HG02970 (cell line): ENCODE measurements at regions not wholly inside any gene's neighbourhood (a gene's known extent, or its start where the extent isn't known, plus 50 kb on each side); places are given as distances from the start of the nearest gene placed in this dataset.
"Not testable (repeated sequence)": the region's sequence is repeated elsewhere in the genome, so short reads cannot be mapped to it uniquely, and the experiment has no call there.

Experiments used
- ATAC-seq: cut with Tn5 transposase; IDR thresholded peaks from one replicate; pipeline ENCODE4 v1.9.1; 2021; ENCODE audit warnings: mild to moderate bottlenecking, moderate library complexity, moderate number of reproducible peaks; ENCODE audit not compliant: unreplicated experiment, low FRiP score

DNA sequence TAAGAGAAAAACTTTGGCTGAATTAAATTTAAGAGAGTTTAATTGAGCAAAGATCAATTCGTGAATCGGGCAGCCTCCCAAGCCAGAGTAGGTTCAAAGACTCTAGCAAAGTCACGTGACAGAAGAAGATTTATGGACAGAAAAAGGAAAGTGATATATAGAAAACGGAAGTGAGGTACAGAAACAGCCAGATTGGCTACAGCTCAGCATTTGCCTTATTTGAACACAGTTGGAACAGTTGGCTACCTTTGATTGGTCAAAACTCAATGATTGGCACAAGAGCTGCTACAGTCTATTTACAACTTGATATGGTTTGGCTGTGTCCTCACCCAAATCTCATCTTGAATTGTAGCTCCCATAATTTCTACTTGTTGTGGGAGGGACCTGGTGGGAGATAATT, 102.6 kb downstream of the PLG start:
- ATAC-seq = no peak

DNA sequence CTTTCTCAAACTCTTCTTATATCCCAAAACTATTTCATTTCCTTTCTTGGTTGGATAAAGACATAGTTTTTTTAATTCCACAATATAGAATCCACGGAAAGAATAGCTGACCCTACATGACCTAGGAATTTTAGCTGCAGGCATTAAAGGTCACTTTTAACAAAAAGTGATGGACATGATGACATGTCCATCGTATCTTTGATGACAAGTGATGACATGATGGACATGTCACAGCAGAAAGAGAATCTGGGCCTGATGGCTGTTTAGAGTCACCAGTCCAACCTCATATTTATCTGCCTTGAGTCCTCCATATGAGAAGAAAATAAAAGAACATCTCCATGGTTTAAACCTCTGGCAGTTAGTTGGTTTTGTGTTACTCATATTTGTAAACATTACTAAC, 106.2 kb downstream of the PLG start:
- ATAC-seq = no peak

DNA sequence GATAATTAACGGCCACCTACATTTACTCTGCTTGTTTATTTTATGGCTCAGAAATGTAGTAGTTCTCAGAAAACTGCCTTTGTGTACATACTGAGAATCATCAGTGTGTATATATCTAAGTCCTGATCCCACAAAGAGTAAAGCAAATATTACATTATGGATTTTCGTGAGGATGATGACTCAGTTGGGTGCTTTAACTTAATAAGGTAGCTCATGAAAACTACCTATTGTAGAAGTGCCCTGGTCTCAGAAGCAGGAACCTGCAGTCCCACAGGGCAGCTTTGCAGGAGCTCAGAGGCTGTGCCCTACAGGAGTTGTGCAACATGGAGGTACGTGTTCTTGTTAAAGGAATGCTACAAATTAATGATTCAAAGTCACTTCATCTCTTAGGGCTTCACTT, 108.2 kb downstream of the PLG start:
- ATAC-seq = no peak

DNA sequence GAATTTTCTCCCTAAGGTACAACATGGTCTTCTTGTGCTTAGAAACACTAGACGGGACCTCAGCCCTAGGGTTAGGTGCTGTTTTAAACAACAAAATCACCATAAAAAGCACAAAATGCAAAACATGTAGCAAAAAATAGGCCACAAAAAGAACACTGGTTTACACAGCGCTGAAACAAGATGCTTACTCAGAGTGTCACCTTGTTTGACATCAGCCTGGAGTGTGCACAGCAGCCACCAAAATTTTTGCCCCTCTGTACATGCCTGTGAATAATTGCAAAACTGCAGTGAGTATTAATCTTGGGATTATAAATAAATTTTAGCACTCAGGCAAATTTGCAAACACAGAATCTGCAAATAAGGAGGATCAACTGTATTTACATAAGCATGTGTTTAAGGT, 110.1 kb downstream of the PLG start:
- no peak for ATAC-seq

DNA sequence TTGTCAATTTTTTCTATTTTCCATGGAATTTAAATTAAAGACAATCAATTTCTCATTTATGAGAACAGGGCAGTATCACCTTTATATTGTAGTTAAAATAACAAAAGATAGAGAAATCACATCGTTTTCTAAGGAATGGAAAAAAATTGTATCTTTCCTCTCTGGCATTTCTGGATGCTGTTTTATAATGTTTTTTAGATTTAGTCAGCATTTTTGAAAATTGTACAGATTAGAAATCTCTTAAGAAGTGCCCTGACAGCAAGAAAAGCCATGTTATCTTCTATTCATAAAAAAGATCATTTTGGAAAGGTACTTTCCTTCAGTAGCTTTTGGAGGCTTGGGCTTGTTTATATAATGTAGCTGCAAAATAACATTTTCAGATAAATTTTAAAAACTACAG, 116.9 kb downstream of the PLG start:
- ATAC-seq = no peak

DNA sequence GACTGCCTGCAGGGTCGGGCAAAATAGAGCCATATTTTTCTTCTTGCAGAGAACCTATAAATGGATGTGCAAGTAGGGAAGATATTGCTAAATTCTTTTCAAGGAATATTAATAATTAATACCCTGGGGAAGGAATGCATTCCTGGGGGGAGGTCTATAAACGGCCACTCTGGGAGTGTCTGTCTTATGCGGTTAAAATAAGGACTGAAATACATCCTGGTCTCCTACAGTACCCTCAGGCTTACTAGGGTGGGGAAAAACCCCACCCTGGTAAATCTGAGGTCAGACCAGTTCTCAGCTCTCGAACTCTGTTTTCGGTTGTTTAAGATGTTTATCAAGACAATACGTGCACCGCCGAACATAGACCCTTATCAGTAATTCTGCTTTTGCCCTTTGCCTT, 118.6 kb downstream of the PLG start:
- ATAC-seq = not testable (repeated sequence)

DNA sequence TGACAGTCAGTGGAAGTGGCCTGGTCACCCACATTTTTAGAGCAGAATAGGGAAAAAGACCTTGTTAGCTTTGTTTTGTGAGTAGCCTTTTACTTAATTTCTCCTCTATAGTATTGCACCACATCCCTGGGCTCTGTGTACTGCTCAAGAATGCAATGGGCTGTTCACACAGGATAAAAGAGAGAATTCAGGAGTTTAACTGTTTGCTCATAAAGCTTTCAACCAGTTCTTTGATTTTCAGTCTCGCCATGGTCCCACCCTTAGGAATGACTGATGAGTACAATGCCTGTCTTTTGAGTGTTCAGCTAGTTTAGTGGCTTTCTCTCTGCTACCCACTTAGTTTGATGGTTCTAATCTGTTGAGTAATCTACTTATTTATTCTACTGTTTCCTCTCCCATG, 129.7 kb downstream of the PLG start:
- no peak for ATAC-seq

DNA sequence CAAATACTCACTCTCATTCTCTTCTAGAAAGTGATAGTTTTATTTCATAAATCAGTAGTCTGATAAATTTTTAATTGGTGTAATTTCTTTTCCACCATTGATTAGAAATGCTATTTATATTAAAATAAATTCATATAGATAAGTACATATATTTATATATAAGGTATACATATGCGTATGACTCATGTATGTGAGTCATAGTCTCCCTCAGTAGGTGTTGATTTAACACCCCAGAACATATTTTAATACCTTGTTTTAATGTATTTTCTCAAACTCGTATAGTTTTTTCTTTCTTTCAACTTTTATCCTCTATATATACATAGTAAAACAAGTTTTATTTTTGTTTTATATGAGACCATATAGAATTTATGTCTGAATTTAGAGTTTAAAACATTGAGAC, 130.4 kb downstream of the PLG start:
- ATAC-seq = no peak

DNA sequence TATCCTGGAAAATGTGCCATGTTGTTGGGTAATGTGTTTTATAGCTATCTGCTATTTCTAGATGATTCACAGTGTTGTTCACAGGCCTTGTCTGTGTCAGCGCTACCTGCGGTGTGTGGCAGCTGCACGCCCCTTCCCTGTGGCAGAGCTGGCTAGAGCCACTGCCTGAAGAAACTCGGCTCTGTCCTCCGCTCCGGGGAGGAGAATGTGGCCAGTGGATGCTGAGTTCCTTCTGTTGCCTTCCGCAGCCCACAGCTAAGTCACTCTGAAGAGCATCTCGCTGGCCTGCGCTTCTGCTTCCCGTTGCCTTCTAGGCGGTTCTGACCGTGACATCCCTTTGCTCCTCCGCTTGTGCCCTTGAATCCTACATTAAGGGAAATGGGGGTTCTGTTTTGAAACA, 135.1 kb downstream of the PLG start:
- ATAC-seq = no peak

DNA sequence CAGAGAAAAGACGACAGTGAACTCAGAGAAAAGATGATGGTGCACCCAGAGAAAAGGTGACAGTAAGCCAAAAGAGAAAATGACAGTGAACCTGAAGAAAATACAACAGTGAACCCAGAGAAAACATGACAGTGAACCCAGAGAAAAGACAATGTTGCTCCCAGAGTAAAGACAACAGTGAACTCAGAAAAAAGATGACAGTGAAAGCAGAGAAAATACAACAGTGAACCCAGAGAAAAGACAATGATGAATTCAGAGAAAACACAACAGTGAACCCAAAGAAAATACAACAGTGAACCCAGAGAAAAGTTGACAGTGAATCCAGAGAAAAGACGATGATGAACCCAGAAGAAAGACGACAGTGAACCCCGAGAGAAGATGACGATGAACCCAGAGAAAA, 140.5 kb upstream of the MAP3K4 start:
- ATAC-seq = no peak

DNA sequence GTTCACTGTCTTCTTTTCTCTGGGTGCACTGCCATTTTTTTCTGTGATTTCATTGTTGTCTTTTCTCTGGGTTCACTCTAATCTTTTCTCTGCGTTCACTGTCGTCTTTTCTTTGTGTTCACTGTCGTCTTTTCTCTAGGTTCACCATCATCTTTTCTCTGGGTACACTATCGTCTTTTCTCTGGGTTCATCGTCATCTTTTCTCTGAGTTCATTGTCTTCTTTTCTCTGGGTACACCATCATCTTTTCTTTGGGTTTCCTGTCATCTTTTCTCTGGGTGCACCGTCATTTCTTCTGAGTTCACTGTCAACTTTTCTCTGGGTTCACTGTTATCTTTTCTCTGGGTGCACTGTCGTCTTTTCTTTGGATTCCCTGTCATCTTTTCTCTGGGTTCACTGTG, 137.6 kb upstream of the MAP3K4 start:
- no peak for ATAC-seq

DNA sequence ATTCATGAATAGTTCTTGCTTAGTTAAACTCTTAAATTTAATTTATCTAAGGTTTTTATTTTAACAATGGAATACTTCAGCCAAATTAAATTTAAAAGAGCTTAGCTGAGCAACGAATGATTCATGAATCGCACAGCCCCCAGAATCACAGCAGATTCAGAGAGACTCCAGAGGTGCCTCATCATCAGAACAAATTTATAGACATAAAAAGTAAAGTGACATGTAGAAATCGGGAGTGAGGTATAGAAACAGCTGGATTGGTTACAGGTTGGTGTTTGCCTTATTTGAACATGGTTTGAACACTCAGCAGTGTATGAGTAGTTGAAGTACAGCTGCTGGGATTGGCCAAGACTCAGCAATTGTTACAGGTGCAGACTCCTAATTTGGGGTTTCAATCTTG, 132.7 kb upstream of the MAP3K4 start:
- no peak for ATAC-seq

DNA sequence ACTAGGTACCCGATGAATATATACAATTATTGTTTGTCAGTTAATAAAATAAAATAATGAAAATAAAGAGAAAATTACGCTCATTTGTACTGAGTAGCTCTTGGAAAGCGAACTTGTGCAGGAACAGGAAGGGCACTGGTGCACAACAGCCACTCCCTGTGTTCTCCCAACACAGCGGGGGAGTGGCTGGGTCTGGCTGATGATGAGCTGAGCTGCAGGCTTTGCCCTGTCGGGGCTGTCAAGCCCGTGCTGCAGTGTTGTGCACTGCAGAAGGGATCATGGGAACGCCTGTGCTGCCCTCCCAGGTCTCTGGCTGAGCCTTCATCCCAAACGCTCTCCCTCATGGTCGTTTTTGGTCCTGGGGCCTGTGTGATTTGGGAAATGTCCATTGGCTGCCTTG, 131.7 kb upstream of the MAP3K4 start:
- no peak for ATAC-seq

DNA sequence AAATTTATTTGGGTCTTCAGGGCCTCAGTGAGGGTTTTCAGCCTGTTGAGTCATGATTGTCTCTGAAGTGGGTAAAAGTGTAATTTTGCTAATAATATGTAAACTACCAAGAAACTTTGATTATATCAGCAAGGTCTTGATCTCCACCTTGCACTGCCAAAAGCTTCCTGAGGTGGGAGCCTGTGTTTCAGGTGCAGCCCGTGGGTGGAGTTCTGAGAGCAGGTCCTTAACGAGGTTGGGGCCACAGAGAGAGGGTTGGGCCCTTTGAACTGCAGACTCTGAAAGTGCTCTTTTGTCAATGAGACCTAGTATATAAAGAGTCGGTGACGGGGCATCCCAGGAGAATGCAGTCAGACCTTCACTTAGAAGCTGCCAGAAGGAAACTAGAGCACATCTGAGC, 129.7 kb upstream of the MAP3K4 start:
- ATAC-seq = no peak

DNA sequence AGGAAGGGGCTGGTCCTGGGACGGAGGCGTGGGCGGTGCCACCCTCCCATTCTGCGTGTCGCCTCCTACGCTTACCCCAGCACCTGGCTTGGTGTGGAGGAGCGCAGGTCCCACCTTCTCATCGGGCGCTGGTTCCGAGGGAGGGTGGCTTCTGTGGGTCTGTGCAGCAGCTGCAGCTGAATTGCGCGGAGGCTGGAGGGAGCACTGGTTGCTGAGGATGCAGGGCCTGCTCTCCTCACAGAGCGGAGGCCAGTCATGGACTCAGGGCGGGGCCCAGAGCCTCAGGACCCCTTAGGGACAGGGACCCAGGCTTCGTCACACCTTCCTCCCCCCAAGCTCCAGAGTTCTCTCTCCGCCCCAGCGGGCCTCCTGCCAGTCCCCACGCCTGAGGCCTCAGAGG, 127.8 kb upstream of the MAP3K4 start:
- ATAC-seq = no peak

DNA sequence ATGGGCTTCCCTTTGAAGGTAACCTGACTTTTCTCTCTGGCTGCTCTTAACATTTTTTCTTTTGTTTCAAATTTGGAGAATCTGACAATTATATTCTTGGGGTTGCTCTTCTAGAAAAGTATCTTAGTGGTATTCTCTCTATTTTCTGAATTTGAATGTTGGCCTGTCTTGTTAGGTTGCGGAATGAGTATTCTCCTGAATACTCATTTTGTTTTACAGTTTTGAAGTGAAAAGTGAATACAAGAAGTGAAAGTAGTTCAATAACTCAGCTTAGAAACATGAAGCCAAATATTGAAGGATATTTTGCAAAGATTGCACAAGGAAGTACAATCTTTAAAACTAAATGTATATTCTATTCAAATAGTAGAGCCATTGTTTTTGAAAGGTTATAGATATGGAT, 120.2 kb upstream of the MAP3K4 start:
- ATAC-seq = no peak

DNA sequence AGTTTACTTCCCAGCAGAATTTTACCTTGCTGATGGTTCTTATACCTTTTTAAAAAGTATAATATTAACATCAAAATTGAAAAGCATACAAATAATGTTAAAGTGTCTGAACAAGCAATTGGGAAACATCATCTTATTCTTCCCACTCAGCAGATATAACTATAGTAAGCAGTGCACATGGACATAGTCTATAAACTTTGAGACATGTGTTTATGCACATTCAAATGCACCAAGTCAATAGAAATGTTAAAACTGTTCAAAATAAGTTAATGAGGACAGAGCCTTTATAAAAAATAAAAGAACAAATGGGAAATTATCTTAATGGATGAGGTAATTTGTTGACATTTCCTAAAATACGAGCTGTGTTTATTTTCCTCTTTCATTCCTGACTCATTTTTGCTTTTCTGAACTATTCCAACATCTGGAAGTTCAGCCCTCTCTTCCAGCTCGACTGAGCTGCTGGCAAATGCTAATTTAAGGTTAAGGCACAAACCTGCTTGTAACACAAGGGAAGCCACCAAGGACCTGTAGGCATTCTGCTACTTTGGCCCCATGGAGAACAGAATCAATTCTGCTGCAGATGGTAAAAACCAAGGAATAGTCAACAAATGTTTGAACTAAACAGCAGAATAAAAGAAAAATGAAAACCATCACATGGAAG, 110.3 kb upstream of the MAP3K4 start:
- ATAC-seq = no peak

DNA sequence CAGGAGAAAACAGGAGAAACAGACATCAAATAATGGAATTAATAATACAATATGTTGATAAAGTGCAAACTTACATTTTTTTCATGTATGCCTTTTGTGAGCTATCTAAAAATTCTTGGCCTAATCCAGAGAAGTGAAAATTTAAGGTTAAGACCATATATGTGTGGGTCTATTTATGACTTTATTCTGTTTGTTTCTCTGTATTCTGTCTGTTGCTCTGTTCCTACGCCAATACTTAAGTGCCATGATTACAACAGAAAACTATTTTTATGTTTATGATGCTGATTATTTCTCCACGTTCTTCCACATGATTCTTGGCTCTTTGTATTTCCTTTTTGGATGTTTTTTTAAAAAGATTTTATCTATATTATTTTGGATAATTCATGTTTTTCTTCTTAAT, 109.6 kb upstream of the MAP3K4 start:
- ATAC-seq = no peak

DNA sequence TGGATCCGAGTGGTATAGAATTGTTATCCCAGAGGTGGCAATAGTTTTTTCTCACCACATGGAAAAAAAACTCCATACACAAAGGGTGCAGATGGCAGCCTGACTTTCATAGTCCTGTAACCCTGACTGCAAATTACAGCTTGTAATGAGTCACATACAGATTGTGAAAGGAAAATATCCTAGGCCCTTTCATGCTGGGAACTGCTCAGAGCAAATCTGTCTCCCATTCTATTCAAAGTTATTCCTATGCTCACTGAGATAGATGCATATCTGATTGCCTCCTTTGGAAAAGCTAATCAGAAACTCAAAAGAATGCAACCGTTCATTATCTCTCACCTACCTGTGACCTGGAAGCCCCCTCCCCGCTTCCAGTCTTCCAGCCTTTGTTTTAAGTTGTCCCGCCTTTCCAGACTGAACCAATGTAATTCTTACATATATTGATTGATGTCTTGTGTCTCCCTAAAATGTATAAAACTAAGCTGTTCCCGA, 108.7 kb upstream of the MAP3K4 start:
- ATAC-seq = no peak

DNA sequence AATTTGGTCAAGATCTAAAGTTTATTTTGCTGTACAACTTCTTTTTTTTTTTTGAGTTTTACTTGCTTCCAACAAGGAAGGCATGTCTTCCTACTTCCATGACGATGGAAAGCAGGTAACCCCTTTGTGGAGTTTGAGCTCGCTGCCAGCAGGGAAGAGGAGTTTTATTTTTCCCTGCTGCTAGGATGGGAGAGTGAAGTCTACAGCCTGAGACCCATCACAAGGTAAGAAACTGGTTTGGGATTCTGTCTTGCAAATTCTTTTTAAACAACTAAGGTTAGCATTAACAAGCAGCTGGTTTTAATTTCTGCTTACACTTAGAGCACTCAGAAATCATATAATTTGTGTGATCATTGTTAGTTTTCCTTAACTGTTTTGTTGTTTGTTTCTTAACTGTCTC, 108.0 kb upstream of the MAP3K4 start:
- no peak for ATAC-seq

DNA sequence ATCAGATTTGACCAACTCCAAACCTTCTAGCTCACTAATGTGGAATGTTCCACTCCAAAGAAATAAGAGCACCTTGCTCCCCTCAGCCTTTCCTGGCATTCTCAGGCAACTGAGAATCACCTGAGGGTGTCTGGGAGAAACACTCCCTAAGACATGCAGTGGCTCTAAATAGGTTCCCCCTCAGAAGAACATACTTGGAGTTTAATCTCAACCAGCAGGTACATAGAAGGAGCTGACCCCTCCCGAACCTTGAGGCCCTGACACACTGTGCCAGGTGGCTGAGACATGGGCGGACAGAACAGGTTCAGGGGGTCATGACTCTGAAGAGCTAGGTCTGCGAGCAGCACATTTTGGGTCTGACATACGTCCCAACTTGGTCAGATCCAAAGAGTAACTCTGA, 107.6 kb upstream of the MAP3K4 start:
- ATAC-seq = no peak

DNA sequence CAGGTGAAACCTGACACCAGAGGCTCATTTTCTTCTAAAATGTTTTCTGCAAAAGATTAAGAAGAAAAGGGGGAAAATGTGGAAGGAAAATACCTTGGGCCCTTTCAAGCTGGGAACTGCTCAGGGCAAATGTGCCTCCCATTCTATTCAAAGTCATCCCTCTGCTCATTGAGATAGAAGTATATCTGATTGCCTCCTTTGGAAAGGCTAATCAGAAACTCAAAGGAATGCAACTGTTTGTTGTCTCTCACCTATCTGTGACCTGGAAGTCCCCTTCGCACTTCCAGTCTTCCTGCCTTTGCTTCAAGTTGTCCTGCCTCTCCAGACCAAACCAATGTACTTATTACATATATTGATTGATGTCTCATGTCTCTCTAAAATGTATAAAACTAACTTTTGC, 102.4 kb upstream of the MAP3K4 start:
- ATAC-seq = not testable (repeated sequence)

DNA sequence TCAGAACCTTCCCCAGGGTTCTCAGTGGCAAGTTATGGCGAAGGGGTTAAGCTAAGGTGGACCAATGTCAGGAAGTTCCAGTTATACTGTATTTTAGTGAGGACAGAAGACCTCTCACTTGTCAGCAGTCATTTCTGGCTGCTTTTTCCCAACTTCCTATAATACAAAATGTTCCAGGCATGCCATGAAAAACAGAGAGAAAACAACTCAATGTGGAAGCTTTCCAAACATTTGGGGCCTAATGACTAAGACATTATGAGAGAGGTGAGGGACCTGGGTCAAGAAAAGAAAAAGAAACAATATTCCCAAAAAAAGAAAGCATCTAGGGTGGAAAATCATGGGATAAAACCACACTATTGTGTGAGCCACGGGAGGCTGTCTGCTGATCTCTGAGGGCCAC, 99.9 kb upstream of the MAP3K4 start:
- no peak for ATAC-seq
